Kidney (tissue), 13 donors: ENCODE measurements at regions not wholly inside any gene's neighbourhood (a gene's known extent, or its start where the extent isn't known, plus 50 kb on each side); places are given as distances from the start of the nearest gene placed in this dataset.
A peak's percentile ranks its signal among the peaks of the same experiment; 100 is the strongest.

Source experiments
- DNase-seq, 5 donors: peaks; one replicate each; pipeline ENCODE4 v3.0.0-alpha.2; 2013 to 2020
- FAIRE-seq: peaks from 2 replicates; lab custom pipeline; 2012; peaks lifted over from hg19 to GRCh38; lab: Jason Lieb, UNC
- H3K27ac ChIP-seq, 2 donors: one replicate each; pipeline ENCODE4 v1.7.0; 2013; ENCODE audit warnings: low read depth in 2 of 2, low read length in 2 of 2, inconsistent platforms in 1 of 2
- H3K27me3 ChIP-seq: one replicate; pipeline ENCODE4 v1.7.1; 2013; ENCODE audit warnings: low read length, inconsistent platforms; ENCODE audit not compliant: control insufficient read depth, insufficient read depth
- H3K36me3 ChIP-seq, 3 donors: one replicate each; pipeline versions ENCODE4 v1.7.0 to v1.7.1; 2013; ENCODE audit warnings: low read length in 3 of 3, control low read depth in 1 of 3, inconsistent platforms in 1 of 3; ENCODE audit not compliant: insufficient read depth in 3 of 3, control insufficient read depth in 2 of 3
- H3K4me1 ChIP-seq, 3 donors: one replicate each; pipeline versions ENCODE4 v1.7.0 to v1.7.1; 2013; ENCODE audit warnings: low read length in 3 of 3, inconsistent platforms in 1 of 3, low read depth in 1 of 3; ENCODE audit not compliant: control insufficient read depth in 2 of 3, insufficient read depth in 2 of 3
- H3K4me3 ChIP-seq, 3 donors: one replicate each; pipeline versions ENCODE4 v1.7.0 to v1.8.1; 2013; ENCODE audit warnings: low read length in 3 of 3, control low read depth in 1 of 3, inconsistent platforms in 1 of 3
- H3K9ac ChIP-seq, 3 donors: one replicate each; pipeline versions ENCODE4 v1.7.0 to v1.7.1; 2013; ENCODE audit warnings: low read length in 3 of 3, control low read depth in 1 of 3, inconsistent platforms in 1 of 3
- H3K9me3 ChIP-seq, 3 donors: one replicate each; pipeline versions ENCODE4 v1.7.0 to v1.7.1; 2013; ENCODE audit warnings: low read length in 3 of 3, control low read depth in 1 of 3, inconsistent platforms in 1 of 3; ENCODE audit not compliant: control insufficient read depth in 2 of 3, insufficient read depth in 1 of 3
- intact Hi-C: fragments of 100-400 bp; cut with DNase I; formaldehyde crosslinking; loops from one replicate; pipeline ENCODE4 v1.11.1; 2022
- TF ChIP-seq, protein P1 (sequence below): IDR thresholded peaks from 3 replicates; pipeline ENCODE4 v1.5.1; 2012; ENCODE audit warnings: mild to moderate bottlenecking, moderate library complexity, borderline replicate concordance; ENCODE audit not compliant: insufficient read depth; ENCODE audit errors: extremely low read depth
- donor health status: control.
- donor health status: control.
- donor health status: control.
- donor health status: control.
- donor health status: control.
- donor health status: DM: yes; HTN: yes; CAD: no.
- donor health status: Normal renal cell carcinoma (clear cell type).

DNA sequence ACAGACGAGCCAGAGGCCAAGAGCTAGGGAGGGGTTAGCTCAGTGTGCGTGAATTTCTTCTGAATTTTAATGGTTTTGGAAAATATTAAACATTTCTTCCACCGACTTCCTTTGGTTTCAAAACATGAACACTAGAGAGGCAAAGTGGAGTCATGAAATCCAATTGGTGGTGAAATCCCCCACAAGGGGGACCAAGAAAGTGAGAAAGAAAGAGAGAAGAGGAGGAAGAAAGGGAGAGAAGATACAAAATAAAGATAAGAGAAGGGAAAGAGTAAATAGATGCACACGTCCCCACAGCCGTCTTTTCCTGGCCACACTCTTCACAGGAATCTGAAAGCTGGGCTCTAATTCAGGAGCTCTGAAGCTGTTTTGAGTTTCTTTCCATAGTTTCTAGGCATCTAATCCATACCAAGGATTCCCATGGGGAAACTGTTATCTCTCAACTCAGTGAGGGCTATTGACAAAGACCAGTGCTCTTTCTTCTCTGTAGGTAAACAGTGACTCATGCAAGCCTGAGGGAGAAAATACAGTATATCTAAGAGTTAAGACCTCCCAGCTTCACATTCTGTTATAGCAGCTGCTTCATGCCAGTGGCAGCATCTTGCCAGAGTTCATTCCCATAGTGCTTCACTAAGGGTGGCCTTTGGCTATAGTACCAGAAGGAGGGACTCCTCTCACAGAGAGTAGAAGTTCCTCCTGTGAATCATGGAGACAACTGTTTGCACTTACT lies 115.8 kb upstream of the LIFR start:
- H3K9me3 ChIP-seq: no peaks in the 10 kb centered on the region
- no peak overlapping the region for H3K27ac ChIP-seq
- FAIRE-seq (no peak), DNase-seq (no peak)
- H3K27me3 ChIP-seq: no peaks in the 10 kb centered on the region
- H3K4me3 ChIP-seq: no peak overlapping the region
- TF ChIP-seq, protein P1, sequence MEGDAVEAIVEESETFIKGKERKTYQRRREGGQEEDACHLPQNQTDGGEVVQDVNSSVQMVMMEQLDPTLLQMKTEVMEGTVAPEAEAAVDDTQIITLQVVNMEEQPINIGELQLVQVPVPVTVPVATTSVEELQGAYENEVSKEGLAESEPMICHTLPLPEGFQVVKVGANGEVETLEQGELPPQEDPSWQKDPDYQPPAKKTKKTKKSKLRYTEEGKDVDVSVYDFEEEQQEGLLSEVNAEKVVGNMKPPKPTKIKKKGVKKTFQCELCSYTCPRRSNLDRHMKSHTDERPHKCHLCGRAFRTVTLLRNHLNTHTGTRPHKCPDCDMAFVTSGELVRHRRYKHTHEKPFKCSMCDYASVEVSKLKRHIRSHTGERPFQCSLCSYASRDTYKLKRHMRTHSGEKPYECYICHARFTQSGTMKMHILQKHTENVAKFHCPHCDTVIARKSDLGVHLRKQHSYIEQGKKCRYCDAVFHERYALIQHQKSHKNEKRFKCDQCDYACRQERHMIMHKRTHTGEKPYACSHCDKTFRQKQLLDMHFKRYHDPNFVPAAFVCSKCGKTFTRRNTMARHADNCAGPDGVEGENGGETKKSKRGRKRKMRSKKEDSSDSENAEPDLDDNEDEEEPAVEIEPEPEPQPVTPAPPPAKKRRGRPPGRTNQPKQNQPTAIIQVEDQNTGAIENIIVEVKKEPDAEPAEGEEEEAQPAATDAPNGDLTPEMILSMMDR: no peak
- no peaks in the 10 kb centered on the region for H3K36me3 ChIP-seq
- intact Hi-C loops: no loop called here
- H3K9ac ChIP-seq: no peak overlapping the region
- H3K4me1 ChIP-seq: no peaks in the 10 kb centered on the region

DNA sequence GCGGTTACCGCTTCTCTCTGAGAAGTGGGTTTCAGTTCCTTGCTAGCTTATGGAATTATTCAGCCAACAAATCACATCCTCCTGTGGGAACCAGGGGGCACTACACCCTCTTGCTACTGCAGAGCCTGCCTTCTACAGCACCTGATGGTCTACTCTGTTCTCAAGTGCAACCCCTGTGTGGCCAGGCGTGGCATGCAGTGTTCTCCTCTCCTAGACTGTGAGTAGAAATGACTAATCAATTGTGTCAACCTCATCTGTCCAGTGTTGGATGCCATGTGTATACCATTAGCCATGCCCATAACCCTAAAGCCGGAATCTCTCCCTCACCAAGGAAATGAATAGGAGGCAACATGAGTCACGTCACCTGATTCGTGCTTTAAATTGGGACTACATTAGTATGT lies 117.2 kb upstream of the LIFR start:
- no peak for DNase-seq
- no peaks in the 10 kb centered on the region for H3K27me3 ChIP-seq
- no peaks in the 10 kb centered on the region for H3K4me1 ChIP-seq
- no peaks in the 10 kb centered on the region for H3K9me3 ChIP-seq
- intact Hi-C loops: no loop called here
- no peak overlapping the region for H3K4me3 ChIP-seq
- no peak for FAIRE-seq
- TF ChIP-seq, protein P1: peak; percentile 17
- H3K27ac ChIP-seq: no peak overlapping the region
- no peaks in the 10 kb centered on the region for H3K36me3 ChIP-seq
- no peak overlapping the region for H3K9ac ChIP-seq

DNA sequence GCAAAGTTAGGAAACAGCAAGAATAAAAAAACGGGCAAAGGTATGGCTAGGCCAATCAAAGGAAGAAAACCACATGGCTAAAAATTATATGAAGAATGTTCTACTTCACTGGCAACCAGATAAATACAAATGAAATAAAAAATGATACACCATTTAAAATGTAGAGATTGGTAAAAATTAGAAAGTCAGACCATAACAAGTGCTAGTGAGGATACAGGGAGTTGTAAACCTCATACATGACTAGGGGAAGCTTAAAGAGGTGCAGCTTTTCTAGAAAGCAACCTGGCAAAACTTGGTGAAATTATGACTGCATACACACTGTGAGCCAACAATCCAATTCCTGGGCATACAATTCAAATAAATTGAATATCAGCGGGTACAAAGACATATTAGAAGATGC lies 119.0 kb upstream of the LIFR start:
- H3K4me3 ChIP-seq: no peak overlapping the region
- TF ChIP-seq, protein P1: no peak
- FAIRE-seq (no peak), DNase-seq (no peak)
- H3K27me3 ChIP-seq: no peaks in the 10 kb centered on the region
- H3K9ac ChIP-seq: no peak overlapping the region
- H3K9me3 ChIP-seq: no peaks in the 10 kb centered on the region
- intact Hi-C loops: no loop called here
- no peaks in the 10 kb centered on the region for H3K36me3 ChIP-seq
- no peaks in the 10 kb centered on the region for H3K4me1 ChIP-seq
- no peak overlapping the region for H3K27ac ChIP-seq

DNA sequence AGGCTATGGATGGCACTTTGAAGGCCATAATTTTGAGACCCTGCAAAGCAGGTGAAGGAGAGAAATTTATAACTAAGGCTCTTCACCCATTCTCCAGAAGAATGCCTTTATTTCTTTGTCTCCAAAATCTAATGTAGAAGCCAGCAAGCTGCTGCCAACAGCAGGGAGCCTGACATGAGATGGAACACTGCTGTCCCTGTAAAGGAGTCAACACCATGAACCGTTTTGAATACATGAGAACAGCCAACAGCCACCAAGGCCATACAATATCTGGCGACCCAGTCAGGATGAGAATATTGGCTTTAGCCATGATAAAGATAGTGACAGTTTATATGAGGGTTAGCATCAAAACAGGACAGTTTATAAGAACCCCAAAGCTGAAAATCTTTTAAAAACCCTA lies 121.2 kb upstream of the LIFR start:
- Histone ChIP-seq H3K9me3 (no peaks in the 10 kb centered on the region), H3K4me3 (no peak overlapping the region), H3K27ac (no peak overlapping the region), H3K27me3 (no peaks in the 10 kb centered on the region), H3K9ac (no peak overlapping the region), H3K36me3 (no peaks in the 10 kb centered on the region), H3K4me1 (no peaks in the 10 kb centered on the region)
- FAIRE-seq: no peak
- no peak for DNase-seq
- TF ChIP-seq, protein P1: no peak
- intact Hi-C loops: no loop called here
